ENCODE measurements at regions not wholly inside any gene's neighbourhood (a gene's known extent, or its start where the extent isn't known, plus 50 kb on each side); places are given as distances from the start of the nearest gene placed in this dataset.

DNA sequence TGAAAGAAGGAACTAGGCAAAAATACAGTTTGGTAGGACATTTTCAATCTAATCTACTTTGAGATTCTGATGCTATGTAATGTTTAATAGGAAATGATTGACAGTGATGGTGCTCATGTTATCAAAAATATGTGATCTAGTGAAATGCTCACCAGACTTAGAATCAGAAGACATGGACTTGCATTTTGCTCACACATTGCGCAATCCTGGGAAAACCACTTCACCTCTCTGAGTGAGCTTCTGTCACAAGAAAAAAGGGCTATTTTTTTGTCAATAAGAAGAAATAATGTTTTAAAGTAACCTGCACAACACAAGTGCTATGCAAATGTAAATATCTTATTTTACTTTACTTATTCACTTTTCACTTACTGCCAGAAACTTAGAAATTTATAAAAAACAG, 380.9 kb upstream of the HTR2A start:
- DNase-seq: no peak
- Histone ChIP-seq H3K4me3 (no peak overlapping the region), H3K27me3 (no peaks in the 10 kb centered on the region), H3K27ac (no peak overlapping the region), H3K9me3 (replicated peaks) (no peaks in the 10 kb centered on the region), H3K4me1 (no peaks in the 10 kb centered on the region), H3K36me3 (no peaks in the 10 kb centered on the region)

GRCh38 chr13:47268270-47268669, 371.4 kb upstream of the HTR2A start:
- no peak for DNase-seq
- no peaks in the 10 kb centered on the region for H3K9me3 ChIP-seq (replicated peaks)
- no peaks in the 10 kb centered on the region for H3K27me3 ChIP-seq
- H3K36me3 ChIP-seq: no peaks in the 10 kb centered on the region
- H3K27ac ChIP-seq: no peak overlapping the region
- H3K4me1 ChIP-seq: no peaks in the 10 kb centered on the region
- no peak overlapping the region for H3K4me3 ChIP-seq

DNA sequence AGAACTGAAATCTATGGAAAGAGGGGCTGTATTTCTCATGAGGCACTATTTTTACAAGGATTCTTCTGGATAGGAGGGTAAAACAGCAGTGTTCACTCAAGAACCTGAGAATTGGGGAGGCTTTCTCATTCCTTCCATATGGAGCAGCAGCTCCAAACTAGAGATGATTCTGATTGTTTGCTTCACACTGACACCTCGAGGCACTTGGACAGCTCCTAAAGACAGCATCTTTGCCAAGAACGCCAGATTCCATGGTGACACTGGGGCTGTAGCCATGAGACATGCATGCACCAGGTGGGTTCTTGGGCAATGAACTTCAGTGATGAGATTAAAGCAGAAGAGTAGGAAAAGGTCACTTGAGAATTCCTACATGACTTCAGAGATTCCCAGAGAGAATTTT, 361.5 kb upstream of the HTR2A start:
- H3K36me3 ChIP-seq: no peaks in the 10 kb centered on the region
- H3K9me3 ChIP-seq (replicated peaks): no peaks in the 10 kb centered on the region
- H3K4me1 ChIP-seq: no peaks in the 10 kb centered on the region
- H3K27ac ChIP-seq: no peak overlapping the region
- DNase-seq: no peak
- H3K27me3 ChIP-seq: no peaks in the 10 kb centered on the region
- no peak overlapping the region for H3K4me3 ChIP-seq

DNA sequence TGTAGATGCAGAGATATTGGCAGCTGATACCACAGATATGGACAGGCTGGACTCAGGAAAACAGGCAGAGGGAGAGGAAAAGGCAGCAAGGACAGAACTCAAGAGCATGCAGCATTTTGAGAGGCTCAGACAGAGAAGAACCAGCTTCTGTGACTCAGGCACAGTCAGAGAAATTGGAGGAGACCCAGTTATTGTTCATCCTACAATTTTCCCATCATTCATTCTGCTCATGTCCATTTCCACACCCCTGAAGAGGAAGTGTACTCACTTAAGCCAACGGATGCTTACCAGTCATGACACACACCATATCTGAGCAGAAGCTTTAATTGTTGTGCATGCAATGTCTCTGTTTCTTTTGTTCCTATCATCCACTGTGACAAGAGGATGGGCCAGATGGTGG, 359.8 kb upstream of the HTR2A start:
- Histone ChIP-seq H3K9me3 (replicated peaks) (no peaks in the 10 kb centered on the region), H3K36me3 (no peaks in the 10 kb centered on the region), H3K27ac (no peak overlapping the region), H3K27me3 (no peaks in the 10 kb centered on the region), H3K4me1 (no peaks in the 10 kb centered on the region), H3K4me3 (no peak overlapping the region)
- DNase-seq: no peak

- no peaks in the 10 kb centered on the region for H3K27me3 ChIP-seq
- no peak overlapping the region for H3K27ac ChIP-seq
- H3K36me3 ChIP-seq: no peaks in the 10 kb centered on the region
- no peaks in the 10 kb centered on the region for H3K4me1 ChIP-seq
- DNase-seq: no peak
- no peak overlapping the region for H3K4me3 ChIP-seq
- H3K9me3 ChIP-seq (replicated peaks): no peaks in the 10 kb centered on the region
Measured at GRCh38 chr13:47252627-47253026, 355.8 kb upstream of the HTR2A start.

DNA sequence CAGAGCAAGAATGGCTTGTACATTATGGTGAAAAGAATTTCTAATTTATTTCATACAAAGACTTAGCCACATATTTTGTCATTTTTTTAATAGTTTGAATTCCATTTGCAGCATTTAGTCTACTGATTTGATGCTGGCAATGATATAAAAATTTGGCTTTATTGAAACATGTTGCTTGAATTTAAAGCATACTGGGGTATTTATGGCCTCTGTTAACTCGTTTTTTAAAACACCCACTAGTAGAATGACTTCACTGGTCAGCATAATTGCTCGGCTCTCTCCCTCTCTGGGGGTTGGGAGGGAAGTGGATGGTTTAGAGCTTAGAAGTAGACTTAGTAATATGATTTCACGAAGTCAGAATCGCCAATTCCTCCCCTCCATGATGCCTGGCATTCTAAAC, 354.9 kb upstream of the HTR2A start:
- Histone ChIP-seq H3K4me3 (no peak overlapping the region), H3K27me3 (no peaks in the 10 kb centered on the region), H3K36me3 (no peaks in the 10 kb centered on the region), H3K9me3 (replicated peaks) (no peaks in the 10 kb centered on the region), H3K27ac (no peak overlapping the region), H3K4me1 (no peaks in the 10 kb centered on the region)
- DNase-seq: no peak

GRCh38 chr13:47250146-47250545, 353.3 kb upstream of the HTR2A start:
- H3K27me3 ChIP-seq: no peaks in the 10 kb centered on the region
- H3K36me3 ChIP-seq: no peaks in the 10 kb centered on the region
- H3K27ac ChIP-seq: no peak overlapping the region
- H3K4me1 ChIP-seq: no peaks in the 10 kb centered on the region
- DNase-seq: no peak
- no peak overlapping the region for H3K4me3 ChIP-seq
- no peaks in the 10 kb centered on the region for H3K9me3 ChIP-seq (replicated peaks)

DNA sequence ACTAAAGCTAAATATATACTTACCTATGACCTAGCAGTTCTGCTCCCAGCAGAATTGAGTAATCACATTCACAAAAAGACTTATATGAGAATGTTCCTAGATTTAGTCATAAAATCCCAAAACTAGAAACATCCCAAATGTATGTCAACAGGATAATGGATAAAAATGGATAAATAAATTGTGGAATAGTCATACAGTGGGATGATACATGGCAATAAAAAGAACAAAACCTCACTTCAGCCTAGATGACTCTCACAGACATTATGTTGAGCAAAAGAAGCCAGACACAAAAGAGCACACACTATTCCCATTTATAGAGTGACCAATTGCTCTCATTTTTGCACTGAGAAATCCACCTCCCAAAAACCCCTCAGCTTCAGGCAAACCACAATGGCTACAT, 352.4 kb upstream of the HTR2A start:
- H3K27ac ChIP-seq: no peak overlapping the region
- H3K36me3 ChIP-seq: no peaks in the 10 kb centered on the region
- no peaks in the 10 kb centered on the region for H3K27me3 ChIP-seq
- no peak for DNase-seq
- H3K4me3 ChIP-seq: no peak overlapping the region
- no peaks in the 10 kb centered on the region for H3K4me1 ChIP-seq
- H3K9me3 ChIP-seq (replicated peaks): no peaks in the 10 kb centered on the region

DNA sequence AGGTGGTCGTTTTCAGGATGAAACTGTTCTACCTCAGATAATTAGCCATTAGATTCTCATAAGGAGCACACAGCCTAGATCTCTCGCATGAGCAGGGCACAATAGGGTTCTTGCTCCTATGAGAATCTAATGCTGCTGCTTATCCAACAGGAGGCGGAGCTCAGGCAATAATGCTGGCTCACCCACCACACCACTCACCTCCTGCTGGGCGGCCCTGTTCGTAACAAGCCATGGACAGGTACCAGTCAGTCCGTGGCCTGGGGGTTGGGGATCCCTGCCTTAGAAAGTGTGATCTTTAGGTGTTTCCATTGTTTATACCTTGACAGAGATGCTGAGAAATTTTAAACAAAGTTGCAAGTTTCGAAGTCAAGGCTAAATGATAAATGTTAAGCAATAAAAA, 344.6 kb upstream of the HTR2A start:
- H3K27ac ChIP-seq: no peak overlapping the region
- no peaks in the 10 kb centered on the region for H3K4me1 ChIP-seq
- no peaks in the 10 kb centered on the region for H3K36me3 ChIP-seq
- no peaks in the 10 kb centered on the region for H3K27me3 ChIP-seq
- no peak overlapping the region for H3K4me3 ChIP-seq
- H3K9me3 ChIP-seq (replicated peaks): no peaks in the 10 kb centered on the region
- peak in 1 of 2 experiments; percentile 5 for DNase-seq

DNA sequence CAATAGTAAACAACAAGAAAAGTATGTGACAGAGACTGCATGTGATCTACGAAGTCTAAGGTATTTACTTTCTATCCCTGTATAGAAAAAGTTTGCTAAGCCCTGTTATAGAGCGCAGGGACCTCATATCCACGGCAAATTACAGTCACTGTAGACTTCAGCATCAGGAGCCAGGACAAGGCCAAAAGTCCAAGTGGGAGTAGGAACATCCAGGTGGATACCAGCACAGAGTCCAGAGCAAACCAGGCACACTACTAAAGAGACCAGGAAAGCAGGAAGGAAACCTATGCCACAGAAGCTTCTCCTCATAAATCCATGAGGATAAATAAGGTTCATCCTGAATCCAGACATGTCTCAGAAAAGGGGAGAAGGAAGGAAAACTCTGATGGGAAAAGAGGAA, 342.2 kb upstream of the HTR2A start:
- H3K4me1 ChIP-seq: no peaks in the 10 kb centered on the region
- no peaks in the 10 kb centered on the region for H3K9me3 ChIP-seq (replicated peaks)
- no peak overlapping the region for H3K4me3 ChIP-seq
- H3K27ac ChIP-seq: no peak overlapping the region
- no peaks in the 10 kb centered on the region for H3K27me3 ChIP-seq
- no peaks in the 10 kb centered on the region for H3K36me3 ChIP-seq
- no peak for DNase-seq

DNA sequence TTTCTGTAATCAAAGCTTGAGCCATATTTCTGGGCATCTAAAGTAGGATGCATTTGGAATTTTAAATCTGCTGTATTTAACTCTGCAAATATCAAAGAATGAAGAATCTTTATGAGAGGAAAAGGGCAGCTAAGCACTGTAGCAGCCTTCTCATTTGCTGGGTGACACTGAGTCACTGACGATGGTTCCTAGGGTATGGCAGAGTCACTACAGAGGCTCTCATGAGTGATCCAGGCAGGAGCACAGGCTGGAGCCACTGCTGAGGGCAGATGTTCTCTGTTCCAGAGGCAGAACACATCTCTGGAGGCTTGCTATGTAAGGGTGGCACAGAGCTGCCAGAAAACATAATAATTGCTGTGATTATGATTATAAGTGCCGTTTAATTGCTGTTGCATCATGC, 340.7 kb upstream of the HTR2A start:
- H3K9me3 ChIP-seq (replicated peaks): no peaks in the 10 kb centered on the region
- H3K27me3 ChIP-seq: no peaks in the 10 kb centered on the region
- H3K4me3 ChIP-seq: no peak overlapping the region
- no peaks in the 10 kb centered on the region for H3K4me1 ChIP-seq
- no peak for DNase-seq
- no peaks in the 10 kb centered on the region for H3K36me3 ChIP-seq
- H3K27ac ChIP-seq: no peak overlapping the region

GRCh38 chr13:47233734-47234133, 336.9 kb upstream of the HTR2A start:
- no peaks in the 10 kb centered on the region for H3K36me3 ChIP-seq
- H3K4me3 ChIP-seq: no peak overlapping the region
- H3K4me1 ChIP-seq: no peaks in the 10 kb centered on the region
- H3K9me3 ChIP-seq (replicated peaks): no peaks in the 10 kb centered on the region
- DNase-seq: no peak
- H3K27me3 ChIP-seq: no peaks in the 10 kb centered on the region
- no peak overlapping the region for H3K27ac ChIP-seq

GRCh38 chr13:47232516-47232915, 335.7 kb upstream of the HTR2A start:
- Histone ChIP-seq H3K4me1 (no peaks in the 10 kb centered on the region), H3K4me3 (no peak overlapping the region), H3K27ac (no peak overlapping the region), H3K36me3 (no peaks in the 10 kb centered on the region), H3K9me3 (replicated peaks) (no peaks in the 10 kb centered on the region), H3K27me3 (no peaks in the 10 kb centered on the region)
- DNase-seq: no peak

GRCh38 chr13:47230155-47230554, 333.3 kb upstream of the HTR2A start:
- no peaks in the 10 kb centered on the region for H3K4me1 ChIP-seq

DNA sequence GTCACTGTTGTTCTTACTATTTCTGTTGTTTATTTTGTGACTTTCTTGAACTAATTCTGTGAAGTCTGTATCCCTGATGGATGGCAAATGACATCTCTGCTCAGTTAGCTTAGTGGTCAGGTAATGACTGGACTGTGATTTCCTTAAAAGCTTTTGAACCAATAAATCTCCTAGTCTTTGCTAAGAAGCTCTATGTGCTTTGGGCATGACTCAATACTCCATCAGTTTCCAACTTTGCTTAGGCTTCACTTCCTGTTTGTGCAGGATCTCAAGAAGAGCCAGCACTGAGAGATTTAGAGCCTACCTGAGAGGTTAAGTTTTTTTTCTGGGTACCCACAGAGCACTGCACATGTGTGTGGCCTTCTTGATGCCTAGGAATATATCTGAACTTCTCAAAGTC, 329.7 kb upstream of the HTR2A start:
- Histone ChIP-seq H3K27ac (no peak overlapping the region), H3K9me3 (replicated peaks) (no peaks in the 10 kb centered on the region), H3K36me3 (no peaks in the 10 kb centered on the region), H3K4me3 (no peak overlapping the region), H3K27me3 (no peaks in the 10 kb centered on the region), H3K4me1 (no peaks in the 10 kb centered on the region)
- DNase-seq: no peak

More at GRCh38 chr13:47230155-47230554, 333.3 kb upstream of the HTR2A start:
- no peak for DNase-seq
- Histone ChIP-seq H3K4me3 (no peak overlapping the region), H3K9me3 (replicated peaks) (no peaks in the 10 kb centered on the region), H3K36me3 (no peaks in the 10 kb centered on the region), H3K27me3 (no peaks in the 10 kb centered on the region), H3K27ac (no peak overlapping the region)

DNA sequence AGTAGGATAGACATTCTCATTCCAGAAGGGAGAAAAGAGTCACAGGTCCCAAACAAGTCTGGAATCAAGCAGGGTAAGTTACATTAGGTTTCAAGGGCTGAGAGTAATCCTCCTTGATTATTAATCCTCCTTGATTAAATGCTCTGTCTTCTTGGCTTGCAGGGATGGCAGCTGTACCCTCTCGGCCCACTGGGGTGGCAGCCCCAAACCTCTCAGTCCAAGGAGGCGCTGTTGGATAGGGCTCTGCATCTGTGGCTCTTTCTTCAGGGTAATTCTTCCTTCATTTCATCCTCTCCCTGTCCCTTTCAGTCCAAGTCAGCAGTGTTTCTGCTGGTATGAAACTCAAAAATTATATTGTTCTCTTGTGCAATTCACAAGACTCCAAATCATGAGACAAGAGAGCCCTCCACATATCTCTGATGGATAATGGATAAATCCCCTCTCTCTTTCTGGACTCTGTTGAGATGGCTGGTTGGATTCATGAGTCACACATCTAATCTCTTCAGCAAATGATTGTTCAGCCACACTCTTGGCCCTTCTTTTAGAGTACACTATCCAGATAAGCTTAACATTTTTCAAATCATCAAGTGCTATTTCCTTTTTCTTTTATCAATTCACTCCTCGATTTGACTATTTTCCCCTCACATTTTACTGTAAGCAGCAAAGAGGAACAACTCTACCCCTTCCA, 323.7 kb upstream of the HTR2A start:
- H3K27me3 ChIP-seq: no peaks in the 10 kb centered on the region
- peaks cover 12% of the 10 kb centered on the region for H3K4me1 ChIP-seq
- no peaks in the 10 kb centered on the region for H3K9me3 ChIP-seq (replicated peaks)
- no peaks in the 10 kb centered on the region for H3K36me3 ChIP-seq
- no peak overlapping the region for H3K4me3 ChIP-seq
- H3K27ac ChIP-seq: no peak overlapping the region
- DNase-seq: no peak
